ENCODE measurements at regions not wholly inside any gene's neighbourhood (a gene's known extent, or its start where the extent isn't known, plus 50 kb on each side); places are given as distances from the start of the nearest gene placed in this dataset.

DNA sequence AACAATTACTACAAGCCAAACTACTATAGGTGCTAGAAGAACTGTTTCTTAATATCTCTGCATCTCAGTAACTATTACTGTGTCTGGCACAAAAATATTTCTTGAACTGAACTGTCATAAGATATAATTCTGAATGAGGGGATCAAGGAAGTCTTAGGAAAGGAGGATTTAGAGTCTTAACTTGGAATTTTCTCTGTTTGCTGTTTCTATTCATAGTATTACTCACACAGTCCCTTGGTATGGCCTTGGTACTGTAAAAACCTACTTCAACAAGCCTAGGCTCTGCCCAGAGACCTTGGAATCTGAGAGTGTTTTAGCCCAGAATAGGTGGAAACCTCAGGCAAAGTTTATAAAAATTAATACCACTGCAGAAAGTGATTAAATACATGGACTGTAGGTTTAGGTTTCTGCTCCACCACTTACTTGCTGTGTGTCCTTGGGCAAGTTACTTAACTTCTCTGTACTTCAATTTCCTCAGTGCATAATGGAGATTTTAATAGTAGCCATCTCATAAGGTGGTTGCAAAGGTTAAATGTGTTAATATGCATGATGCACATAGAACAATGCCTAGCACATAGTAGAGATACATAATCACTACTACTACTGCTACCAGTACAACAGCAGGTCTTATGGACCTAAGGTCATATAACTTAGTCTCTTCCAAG, 87.4 kb upstream of the NFIA start:
- no peaks in the 10 kb centered on the region for H3K79me1 ChIP-seq (ENCODE audit: low read depth, low read length)
- no peaks in the 10 kb centered on the region for H3K36me3 ChIP-seq (replicated peaks in 1 of 2; ENCODE audit: control insufficient read depth in 2 of 2, insufficient read depth in 2 of 2, low read length in 2 of 2)
- H4K91ac ChIP-seq (ENCODE audit: low read depth, low read length, poor library complexity) = no peak overlapping the region
- no peak overlapping the region for H2BK5ac ChIP-seq (ENCODE audit: low read length)
- no peaks in the 10 kb centered on the region for H3K9me3 ChIP-seq (replicated peaks in 1 of 2; ENCODE audit: control insufficient read depth in 2 of 2, insufficient read depth in 1 of 2, low read depth in 1 of 2, low read length in 2 of 2)
- H3K23ac ChIP-seq (ENCODE audit: low read depth, low read length, poor library complexity) = no peak overlapping the region
- no peak overlapping the region for H3K4me3 ChIP-seq (ENCODE audit: low read length in 2 of 2)
- no peak overlapping the region for H3K4ac ChIP-seq (ENCODE audit: low read length)
- no peak overlapping the region for H2AFZ ChIP-seq (ENCODE audit: low read length)
- no peak for DNase-seq (ENCODE audit: low spot score)
- no peak overlapping the region for H2BK12ac ChIP-seq (ENCODE audit: low read length)
- H3K9ac ChIP-seq (ENCODE audit: low read depth, low read length, poor library complexity) = no peak overlapping the region
- no peak overlapping the region for H3K4me2 ChIP-seq (ENCODE audit: insufficient read depth, low read length, poor library complexity, severe bottlenecking)
- H2AK5ac ChIP-seq (ENCODE audit: low read depth, low read length) = no peak overlapping the region
- no peak overlapping the region for H3K27ac ChIP-seq (replicated peaks; ENCODE audit: low read length)
- no peak overlapping the region for H4K8ac ChIP-seq (ENCODE audit: low read depth, low read length)
- H3K14ac ChIP-seq (ENCODE audit: low read length) = no peak overlapping the region
- no peak overlapping the region for H2BK120ac ChIP-seq (ENCODE audit: low read depth, low read length)
- H3K18ac ChIP-seq (ENCODE audit: low read length) = no peak overlapping the region
- H2BK15ac ChIP-seq (ENCODE audit: low read length) = no peak overlapping the region
- H3K27me3 ChIP-seq (ENCODE audit: control insufficient read depth in 3 of 3, insufficient read depth in 3 of 3, low read depth in 1 of 3, low read length in 3 of 3) = no peaks in the 10 kb centered on the region
- peaks cover 0 to 7% of the 10 kb centered on the region in 2 donors for H3K4me1 ChIP-seq (ENCODE audit: control insufficient read depth in 2 of 2, insufficient read depth in 1 of 2, low read depth in 1 of 2, low read length in 2 of 2)

DNA sequence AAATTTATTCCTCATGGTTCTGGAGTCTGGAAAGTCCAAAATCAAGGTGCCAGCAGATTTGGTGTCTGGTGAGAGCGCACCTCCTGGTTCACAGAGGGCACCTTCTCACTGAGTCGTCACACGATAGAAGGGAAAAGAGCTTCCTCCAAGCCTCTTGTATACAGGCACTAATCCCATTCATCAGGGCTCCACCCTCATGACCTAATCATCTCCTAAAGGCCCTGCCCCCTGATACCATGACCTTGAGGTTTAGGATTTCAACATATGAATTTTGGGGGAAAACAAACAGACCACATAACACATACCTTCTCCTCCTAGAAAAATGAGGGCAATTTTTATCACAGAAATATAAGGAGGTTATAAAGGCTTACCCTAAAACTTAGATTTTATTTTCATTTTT, 88.0 kb upstream of the NFIA start:
- Histone ChIP-seq H2BK15ac (ENCODE audit: low read length) (no peak overlapping the region), H3K4me3 (ENCODE audit: low read length in 2 of 2) (no peak overlapping the region), H3K79me1 (ENCODE audit: low read depth, low read length) (no peaks in the 10 kb centered on the region), H3K27me3 (ENCODE audit: control insufficient read depth in 3 of 3, insufficient read depth in 3 of 3, low read depth in 1 of 3, low read length in 3 of 3) (no peaks in the 10 kb centered on the region), H3K4me2 (ENCODE audit: insufficient read depth, low read length, poor library complexity, severe bottlenecking) (no peak overlapping the region), H3K4ac (ENCODE audit: low read length) (no peak overlapping the region), H2AK5ac (ENCODE audit: low read depth, low read length) (no peak overlapping the region), H4K91ac (ENCODE audit: low read depth, low read length, poor library complexity) (no peak overlapping the region), H2AFZ (ENCODE audit: low read length) (no peak overlapping the region), H3K23ac (ENCODE audit: low read depth, low read length, poor library complexity) (no peak overlapping the region), H3K9me3 (replicated peaks in 1 of 2; ENCODE audit: control insufficient read depth in 2 of 2, insufficient read depth in 1 of 2, low read depth in 1 of 2, low read length in 2 of 2) (no peaks in the 10 kb centered on the region), H2BK120ac (ENCODE audit: low read depth, low read length) (no peak overlapping the region), H4K8ac (ENCODE audit: low read depth, low read length) (no peak overlapping the region), H3K18ac (ENCODE audit: low read length) (no peak overlapping the region), H2BK5ac (ENCODE audit: low read length) (no peak overlapping the region), H3K36me3 (replicated peaks in 1 of 2; ENCODE audit: control insufficient read depth in 2 of 2, insufficient read depth in 2 of 2, low read length in 2 of 2) (no peaks in the 10 kb centered on the region), H3K9ac (ENCODE audit: low read depth, low read length, poor library complexity) (no peak overlapping the region), H2BK12ac (ENCODE audit: low read length) (no peak overlapping the region), H3K14ac (ENCODE audit: low read length) (no peak overlapping the region), H3K27ac (replicated peaks; ENCODE audit: low read length) (no peak overlapping the region), H3K4me1 (ENCODE audit: control insufficient read depth in 2 of 2, insufficient read depth in 1 of 2, low read depth in 1 of 2, low read length in 2 of 2) (peaks cover 0 to 10% of the 10 kb centered on the region in 2 donors)
- no CpG with 5 or more reads among the region's 3 CpGs for WGBS, 2 donors (ENCODE audit: extremely low coverage in 2 of 2, insufficient read length in 2 of 2, insufficient replicate concordance in 1 of 2)
- no peak for DNase-seq (ENCODE audit: low spot score)

DNA sequence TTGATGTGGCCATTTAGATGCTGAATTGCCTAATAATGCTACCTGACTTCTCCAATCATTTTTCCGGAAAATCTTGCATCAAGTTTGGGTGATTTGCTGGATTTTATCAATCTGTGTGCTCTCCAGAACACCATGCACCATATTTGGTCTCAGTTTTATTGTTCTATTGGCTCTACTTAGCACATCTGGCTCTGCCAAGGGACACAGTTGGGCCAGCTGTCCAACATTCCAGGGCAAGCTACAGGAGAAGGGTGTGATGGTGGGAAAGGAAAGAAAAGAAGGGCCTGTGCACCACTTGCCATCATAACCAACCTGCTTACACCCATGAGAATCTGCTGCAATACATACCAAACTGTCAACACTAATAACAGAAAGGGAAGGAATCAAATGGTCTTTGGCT, 90.2 kb upstream of the NFIA start:
- H3K27me3 ChIP-seq (ENCODE audit: control insufficient read depth in 3 of 3, insufficient read depth in 3 of 3, low read depth in 1 of 3, low read length in 3 of 3) = no peaks in the 10 kb centered on the region
- no peak for DNase-seq (ENCODE audit: low spot score)
- H3K36me3 ChIP-seq (replicated peaks in 1 of 2; ENCODE audit: control insufficient read depth in 2 of 2, insufficient read depth in 2 of 2, low read length in 2 of 2) = no peaks in the 10 kb centered on the region
- no peak overlapping the region for H3K14ac ChIP-seq (ENCODE audit: low read length)
- peaks cover 0 to 8% of the 10 kb centered on the region in 2 donors for H3K4me1 ChIP-seq (ENCODE audit: control insufficient read depth in 2 of 2, insufficient read depth in 1 of 2, low read depth in 1 of 2, low read length in 2 of 2)
- H2AK5ac ChIP-seq (ENCODE audit: low read depth, low read length) = no peak overlapping the region
- no peak overlapping the region for H4K91ac ChIP-seq (ENCODE audit: low read depth, low read length, poor library complexity)
- no peak overlapping the region for H2BK15ac ChIP-seq (ENCODE audit: low read length)
- no peak overlapping the region for H4K8ac ChIP-seq (ENCODE audit: low read depth, low read length)
- H3K79me1 ChIP-seq (ENCODE audit: low read depth, low read length) = no peaks in the 10 kb centered on the region
- H2BK120ac ChIP-seq (ENCODE audit: low read depth, low read length) = no peak overlapping the region
- no peak overlapping the region for H2AFZ ChIP-seq (ENCODE audit: low read length)
- no peak overlapping the region for H3K9ac ChIP-seq (ENCODE audit: low read depth, low read length, poor library complexity)
- H3K18ac ChIP-seq (ENCODE audit: low read length) = no peak overlapping the region
- H3K4me2 ChIP-seq (ENCODE audit: insufficient read depth, low read length, poor library complexity, severe bottlenecking) = no peak overlapping the region
- no CpG with 5 or more reads among the region's 1 CpG for WGBS, 2 donors (ENCODE audit: extremely low coverage in 2 of 2, insufficient read length in 2 of 2, insufficient replicate concordance in 1 of 2)
- no peak overlapping the region for H3K27ac ChIP-seq (replicated peaks; ENCODE audit: low read length)
- H3K4me3 ChIP-seq (ENCODE audit: low read length in 2 of 2) = no peak overlapping the region
- no peak overlapping the region for H3K4ac ChIP-seq (ENCODE audit: low read length)
- H2BK12ac ChIP-seq (ENCODE audit: low read length) = no peak overlapping the region
- no peak overlapping the region for H3K23ac ChIP-seq (ENCODE audit: low read depth, low read length, poor library complexity)
- no peak overlapping the region for H2BK5ac ChIP-seq (ENCODE audit: low read length)
- no peaks in the 10 kb centered on the region for H3K9me3 ChIP-seq (replicated peaks in 1 of 2; ENCODE audit: control insufficient read depth in 2 of 2, insufficient read depth in 1 of 2, low read depth in 1 of 2, low read length in 2 of 2)

DNA sequence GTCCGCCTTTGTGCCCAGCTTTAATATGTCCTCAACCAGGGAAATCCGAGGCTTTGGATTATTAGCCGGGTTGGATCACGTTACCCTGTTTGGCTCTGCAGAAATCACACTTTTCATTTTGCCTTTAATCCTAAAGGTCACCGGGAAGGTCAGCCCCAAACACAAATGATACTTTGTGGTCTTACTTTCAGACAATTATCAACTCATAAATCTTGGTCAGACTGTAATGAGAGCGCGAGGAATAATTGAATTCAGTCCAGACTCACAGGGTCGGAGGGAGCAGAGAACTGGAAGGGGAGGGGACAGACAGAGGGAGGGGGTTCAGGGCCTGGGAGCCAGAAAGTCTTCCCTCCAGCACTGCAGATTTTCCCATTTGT, 91.7 kb upstream of the NFIA start:
- Histone ChIP-seq H4K8ac (ENCODE audit: low read depth, low read length) (no peak overlapping the region), H3K36me3 (replicated peaks in 1 of 2; ENCODE audit: control insufficient read depth in 2 of 2, insufficient read depth in 2 of 2, low read length in 2 of 2) (no peaks in the 10 kb centered on the region), H2BK12ac (ENCODE audit: low read length) (no peak overlapping the region), H3K4ac (ENCODE audit: low read length) (no peak overlapping the region), H3K79me1 (ENCODE audit: low read depth, low read length) (no peaks in the 10 kb centered on the region), H4K91ac (ENCODE audit: low read depth, low read length, poor library complexity) (no peak overlapping the region), H3K4me1 (ENCODE audit: control insufficient read depth in 2 of 2, insufficient read depth in 1 of 2, low read depth in 1 of 2, low read length in 2 of 2) (peaks cover 0 to 8% of the 10 kb centered on the region in 2 donors), H3K14ac (ENCODE audit: low read length) (no peak overlapping the region), H3K23ac (ENCODE audit: low read depth, low read length, poor library complexity) (no peak overlapping the region), H2BK120ac (ENCODE audit: low read depth, low read length) (no peak overlapping the region), H2BK15ac (ENCODE audit: low read length) (no peak overlapping the region), H3K27me3 (ENCODE audit: control insufficient read depth in 3 of 3, insufficient read depth in 3 of 3, low read depth in 1 of 3, low read length in 3 of 3) (no peaks in the 10 kb centered on the region), H3K4me3 (ENCODE audit: low read length in 2 of 2) (no peak overlapping the region), H3K27ac (replicated peaks; ENCODE audit: low read length) (no peak overlapping the region), H2AK5ac (ENCODE audit: low read depth, low read length) (no peak overlapping the region), H2AFZ (ENCODE audit: low read length) (no peak overlapping the region), H3K18ac (ENCODE audit: low read length) (no peak overlapping the region), H3K9me3 (replicated peaks in 1 of 2; ENCODE audit: control insufficient read depth in 2 of 2, insufficient read depth in 1 of 2, low read depth in 1 of 2, low read length in 2 of 2) (no peaks in the 10 kb centered on the region), H3K9ac (ENCODE audit: low read depth, low read length, poor library complexity) (no peak overlapping the region), H2BK5ac (ENCODE audit: low read length) (no peak overlapping the region), H3K4me2 (ENCODE audit: insufficient read depth, low read length, poor library complexity, severe bottlenecking) (no peak overlapping the region)
- DNase-seq (ENCODE audit: low spot score) = no peak
- no CpG with 5 or more reads among the region's 8 CpGs for WGBS, 2 donors (ENCODE audit: extremely low coverage in 2 of 2, insufficient read length in 2 of 2, insufficient replicate concordance in 1 of 2)
